ENCODE measurements at regions not wholly inside any gene's neighbourhood (a gene's known extent, or its start where the extent isn't known, plus 50 kb on each side); places are given as distances from the start of the nearest gene placed in this dataset.

- no peak for TF ChIP-seq POLR2AphosphoS5 (IDR thresholded peaks at IDR 0.05; ENCODE audit: borderline replicate concordance, low read depth, low read length)
- TF ChIP-seq EZH2 (IDR thresholded peaks at IDR 0.05): no peak
- no peak for TF ChIP-seq FOXP2 (optimal IDR thresholded peaks at IDR 0.05; ENCODE audit: control extremely low read depth, extremely low read length, insufficient read depth)
Observed at GRCh38 chr1:187045371-187045770, 216.6 kb downstream of the PLA2G4A start.

Measured in SK-N-MC (cell line).